GM12873 (cell line): ENCODE measurements at regions not wholly inside any gene's neighbourhood (a gene's known extent, or its start where the extent isn't known, plus 50 kb on each side); places are given as distances from the start of the nearest gene placed in this dataset.

Experiments
- TF ChIP-seq, protein P1 (sequence below): IDR thresholded peaks from 2 replicates; pipeline ENCODE4 v1.5.1; 2012; ENCODE audit warnings: low read depth, mild to moderate bottlenecking, moderate library complexity, low read length, control low read depth; ENCODE audit not compliant: insufficient read depth; ENCODE audit errors: missing control alignments

DNA sequence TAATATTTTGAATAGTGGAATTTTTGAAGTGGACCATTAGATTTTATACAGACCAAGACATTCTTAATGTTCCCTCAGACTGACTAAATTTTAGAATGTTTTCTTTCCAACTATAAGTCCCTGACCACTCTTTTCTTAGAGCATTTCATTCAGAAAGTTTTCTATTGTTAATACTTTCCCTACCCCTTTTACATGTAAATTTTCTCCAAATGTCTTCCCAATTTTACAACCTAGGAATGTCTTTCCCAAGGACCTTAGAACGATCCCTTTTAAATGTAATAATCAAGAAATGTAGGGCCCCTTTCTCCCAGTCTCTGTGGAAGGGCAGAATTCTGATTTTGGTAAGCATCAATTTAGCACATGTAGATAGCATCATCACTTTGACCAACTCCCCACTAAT, 730.0 kb upstream of the B3GALT2 start:
- TF ChIP-seq, protein P1, sequence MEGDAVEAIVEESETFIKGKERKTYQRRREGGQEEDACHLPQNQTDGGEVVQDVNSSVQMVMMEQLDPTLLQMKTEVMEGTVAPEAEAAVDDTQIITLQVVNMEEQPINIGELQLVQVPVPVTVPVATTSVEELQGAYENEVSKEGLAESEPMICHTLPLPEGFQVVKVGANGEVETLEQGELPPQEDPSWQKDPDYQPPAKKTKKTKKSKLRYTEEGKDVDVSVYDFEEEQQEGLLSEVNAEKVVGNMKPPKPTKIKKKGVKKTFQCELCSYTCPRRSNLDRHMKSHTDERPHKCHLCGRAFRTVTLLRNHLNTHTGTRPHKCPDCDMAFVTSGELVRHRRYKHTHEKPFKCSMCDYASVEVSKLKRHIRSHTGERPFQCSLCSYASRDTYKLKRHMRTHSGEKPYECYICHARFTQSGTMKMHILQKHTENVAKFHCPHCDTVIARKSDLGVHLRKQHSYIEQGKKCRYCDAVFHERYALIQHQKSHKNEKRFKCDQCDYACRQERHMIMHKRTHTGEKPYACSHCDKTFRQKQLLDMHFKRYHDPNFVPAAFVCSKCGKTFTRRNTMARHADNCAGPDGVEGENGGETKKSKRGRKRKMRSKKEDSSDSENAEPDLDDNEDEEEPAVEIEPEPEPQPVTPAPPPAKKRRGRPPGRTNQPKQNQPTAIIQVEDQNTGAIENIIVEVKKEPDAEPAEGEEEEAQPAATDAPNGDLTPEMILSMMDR: no peak

DNA sequence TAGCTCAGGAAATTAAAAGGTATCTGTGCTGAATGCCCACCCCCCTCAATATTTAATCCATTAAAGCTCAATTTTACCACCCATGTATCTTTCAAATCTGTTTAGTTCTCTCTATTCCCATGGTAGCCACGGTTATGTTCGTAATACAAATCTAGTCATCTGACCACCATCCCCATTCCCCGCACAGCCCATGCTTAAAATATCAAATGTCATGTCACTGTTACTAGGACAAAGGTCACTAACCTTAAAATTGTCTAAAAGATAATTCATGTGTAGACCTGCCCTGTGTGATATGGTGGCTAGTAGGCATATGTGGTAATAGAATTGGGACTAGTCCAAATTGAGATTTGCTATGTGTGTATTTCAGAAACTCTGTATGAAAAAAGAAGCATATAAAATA, 728.5 kb upstream of the B3GALT2 start:
- TF ChIP-seq, protein P1: no peak

GRCh38 chr1:193909406-193910082, 723.1 kb upstream of the B3GALT2 start:
- TF ChIP-seq, protein P1: no peak

DNA sequence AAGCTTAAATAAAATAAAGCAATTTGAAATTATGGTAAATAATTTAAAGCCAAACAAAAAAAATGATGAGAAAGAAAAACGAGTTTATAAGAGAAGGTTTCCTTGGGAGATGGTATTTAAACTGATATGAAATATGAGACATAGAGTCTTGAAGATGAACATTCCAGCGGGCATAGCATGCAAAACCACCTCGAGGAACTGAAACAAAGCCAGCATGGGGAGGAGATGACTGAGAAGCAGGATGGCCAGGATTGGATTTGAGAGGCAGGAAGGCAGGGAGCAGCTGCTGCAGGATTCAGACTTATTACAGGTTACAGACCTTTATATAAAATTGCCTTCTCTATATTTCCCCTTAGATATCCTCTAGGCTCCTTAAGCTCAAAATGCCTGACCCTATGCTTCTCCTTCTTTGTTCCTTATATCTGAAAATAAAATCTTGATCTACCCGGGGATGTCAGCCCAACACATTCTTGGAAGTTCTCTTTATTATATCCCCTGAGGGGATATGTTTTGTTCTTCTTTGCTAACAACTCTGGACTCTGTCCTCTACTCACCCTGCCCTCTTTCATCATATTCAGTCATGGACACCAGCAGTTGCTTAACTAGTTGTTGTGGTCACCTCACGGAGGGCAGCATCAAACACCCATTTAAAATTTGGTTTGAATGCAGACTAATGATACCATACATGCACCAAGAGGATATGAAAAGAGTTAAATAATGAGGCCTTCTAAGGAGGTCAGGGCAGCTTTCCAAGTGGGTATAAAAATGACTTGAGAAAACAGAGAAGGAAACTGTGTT, 719.1 kb upstream of the B3GALT2 start:
- TF ChIP-seq, protein P1: no peak

DNA sequence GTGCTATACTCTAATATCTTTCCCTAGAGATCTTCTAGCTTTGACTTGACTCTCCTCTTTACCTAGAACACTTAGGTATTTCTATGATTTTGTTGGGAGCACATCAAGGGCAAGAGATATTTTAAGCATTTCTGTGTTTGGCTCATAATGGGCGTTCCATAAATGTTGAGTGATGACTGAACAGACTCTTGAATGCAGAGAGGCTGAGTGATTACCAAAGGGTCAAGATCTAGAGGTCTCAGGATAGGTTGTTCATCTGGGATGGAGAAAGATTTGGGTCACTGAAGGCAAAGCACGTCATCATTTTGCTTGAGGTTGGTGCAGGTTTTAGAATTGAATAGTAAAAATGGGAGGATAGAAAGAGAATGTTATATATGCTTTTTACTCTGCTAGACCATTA, 705.4 kb upstream of the B3GALT2 start:
- TF ChIP-seq, protein P1: no peak

- TF ChIP-seq, protein P1: no peak
These were observed 704.5 kb upstream of the B3GALT2 start for GRCh38 chr1:193890935-193891334.

DNA sequence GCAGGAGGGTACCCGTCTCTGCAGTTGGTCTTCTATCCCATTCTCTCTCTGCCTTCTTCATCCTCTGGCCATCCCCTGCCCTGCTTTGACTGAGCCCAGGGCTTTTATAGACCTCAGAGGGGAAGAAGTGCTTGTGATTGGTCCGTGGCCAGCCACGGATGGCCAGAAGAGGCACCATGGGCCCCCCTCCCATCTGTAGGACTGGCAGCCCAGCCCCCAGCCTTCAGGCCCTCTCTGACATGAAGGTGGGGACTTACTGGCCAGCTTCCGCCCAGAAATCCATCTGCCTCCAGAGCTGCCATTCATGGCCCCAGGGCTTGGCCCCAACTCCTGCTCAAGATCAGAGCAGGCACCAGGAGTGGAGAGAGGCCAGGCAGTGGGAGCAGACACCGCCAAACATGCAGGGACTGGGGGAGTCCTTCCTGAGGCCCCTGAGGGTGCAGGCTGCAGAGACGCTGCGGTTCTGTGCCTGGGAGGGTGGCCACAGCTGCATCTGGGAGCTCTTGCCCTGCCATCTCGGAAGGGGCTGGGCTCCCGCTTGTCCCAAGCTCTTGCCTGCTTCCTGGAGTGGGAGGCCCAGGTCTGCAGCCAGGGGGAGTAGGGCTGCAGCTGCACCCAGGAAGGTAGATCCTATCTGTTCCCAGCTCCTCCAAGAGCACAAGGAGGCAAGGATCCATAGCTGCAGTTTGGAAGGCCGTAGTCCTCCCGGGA, 698.6 kb upstream of the B3GALT2 start:
- TF ChIP-seq, protein P1: no peak
